ENCODE measurements at regions not wholly inside any gene's neighbourhood (a gene's known extent, or its start where the extent isn't known, plus 50 kb on each side); places are given as distances from the start of the nearest gene placed in this dataset.

DNA sequence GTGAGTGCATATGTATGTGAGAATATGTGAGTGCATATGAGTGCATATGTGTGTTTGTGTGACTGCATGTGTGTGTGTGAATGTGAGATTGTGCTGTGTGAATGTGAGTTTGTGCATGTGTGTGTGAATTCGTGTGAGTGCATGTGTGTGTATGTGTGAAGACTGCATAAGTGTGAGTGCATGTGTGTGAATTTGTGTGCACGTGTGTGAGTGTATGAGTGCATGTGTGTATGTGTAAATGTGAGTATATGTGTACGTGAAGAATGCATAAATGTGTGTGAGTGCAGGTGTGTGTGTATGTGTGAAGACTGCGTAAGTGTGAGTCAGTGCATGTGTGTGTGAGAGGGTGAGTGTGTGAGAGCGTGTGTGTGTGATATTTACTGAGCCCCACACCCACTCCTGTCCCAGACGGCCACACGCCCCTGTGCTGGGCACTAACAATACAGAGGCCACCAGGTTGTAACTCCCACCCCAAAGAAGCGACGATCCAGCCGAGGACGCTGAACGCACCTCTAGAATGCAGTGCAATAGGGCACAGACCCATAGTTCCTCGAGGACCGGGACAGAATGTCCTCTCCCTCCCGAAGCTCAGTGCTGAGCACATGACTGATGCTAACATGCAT, 97.8 kb downstream of the C16orf95 start:
- DNase-seq, result no peak

DNA sequence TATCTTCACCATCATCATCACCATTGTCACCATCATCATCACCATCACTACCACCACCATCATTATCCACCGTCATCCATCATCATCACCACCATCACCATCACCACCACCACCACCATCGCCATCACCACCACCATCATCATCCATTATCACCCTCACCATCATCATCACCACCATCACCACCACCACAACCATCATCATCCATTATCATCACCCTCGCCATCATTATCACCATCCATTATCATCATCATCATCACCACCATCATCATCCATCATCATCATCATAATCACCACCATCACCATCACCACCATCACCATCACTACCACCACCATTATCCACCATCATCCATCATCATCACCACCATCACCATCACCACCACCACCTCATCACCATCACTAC, 95.6 kb downstream of the C16orf95 start:
- DNase-seq, result no peak

DNA sequence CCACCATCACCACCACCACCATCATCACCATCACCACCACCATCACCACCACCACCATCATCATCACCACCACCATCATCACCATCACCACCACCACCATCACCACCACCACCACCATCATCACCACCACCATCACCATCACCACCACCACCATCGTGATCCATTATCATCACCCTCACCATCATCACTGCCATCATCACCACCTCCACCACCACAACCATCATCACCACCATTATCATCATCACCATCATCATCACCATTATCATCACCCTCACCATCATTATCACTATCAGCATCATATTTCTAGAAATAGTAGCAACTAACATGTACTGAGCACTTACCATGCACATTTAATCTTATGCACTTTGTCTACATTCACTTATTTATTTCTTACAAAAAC, 94.9 kb downstream of the C16orf95 start:
- DNase-seq, result no peak

DNA sequence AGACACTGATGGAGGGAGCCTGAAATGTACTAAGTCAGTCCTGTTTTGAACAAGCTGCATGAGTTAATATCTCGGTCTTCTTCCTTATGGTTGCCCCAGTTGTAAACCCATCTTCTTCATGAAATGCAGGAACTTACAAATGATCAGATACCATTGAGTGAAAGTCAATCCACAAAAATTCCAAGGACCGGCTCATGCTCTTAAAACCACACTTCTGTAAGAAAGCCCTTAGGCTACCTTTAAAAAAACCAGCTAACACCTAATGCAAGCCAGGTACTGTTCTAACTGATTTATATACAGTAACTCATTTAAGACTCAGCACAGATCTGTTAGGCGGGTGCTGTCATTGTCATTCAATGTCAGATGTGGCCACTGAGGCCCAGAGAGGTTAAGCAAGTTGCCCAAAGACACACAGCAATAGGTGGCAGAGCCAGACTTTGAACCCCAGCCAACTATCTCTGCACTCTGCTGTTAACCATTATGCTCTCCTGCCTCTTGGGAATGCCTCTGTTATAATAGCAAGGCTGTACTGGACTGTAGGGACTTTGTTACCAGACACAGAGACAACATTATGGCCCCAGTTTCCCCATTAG, 93.4 kb downstream of the C16orf95 start:
- no peak for DNase-seq

DNA sequence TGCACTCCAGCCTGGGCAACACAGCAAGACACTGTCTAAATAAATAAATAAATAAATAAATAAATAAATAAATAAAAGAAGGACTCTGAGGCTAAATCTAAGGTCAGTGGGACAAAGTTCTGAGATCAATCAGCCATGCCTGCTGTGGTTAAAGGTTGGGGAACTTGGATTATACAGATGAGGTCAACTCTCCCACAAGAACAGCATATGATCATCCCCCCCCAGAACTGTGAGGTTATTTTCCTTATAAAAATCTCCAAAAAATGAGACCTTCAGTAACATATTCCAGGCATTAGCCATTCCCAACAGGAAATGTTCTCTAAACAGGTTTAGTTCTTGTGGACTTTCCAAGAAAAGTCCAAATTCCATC, 90.3 kb downstream of the C16orf95 start:
- DNase-seq, result no peak

DNA sequence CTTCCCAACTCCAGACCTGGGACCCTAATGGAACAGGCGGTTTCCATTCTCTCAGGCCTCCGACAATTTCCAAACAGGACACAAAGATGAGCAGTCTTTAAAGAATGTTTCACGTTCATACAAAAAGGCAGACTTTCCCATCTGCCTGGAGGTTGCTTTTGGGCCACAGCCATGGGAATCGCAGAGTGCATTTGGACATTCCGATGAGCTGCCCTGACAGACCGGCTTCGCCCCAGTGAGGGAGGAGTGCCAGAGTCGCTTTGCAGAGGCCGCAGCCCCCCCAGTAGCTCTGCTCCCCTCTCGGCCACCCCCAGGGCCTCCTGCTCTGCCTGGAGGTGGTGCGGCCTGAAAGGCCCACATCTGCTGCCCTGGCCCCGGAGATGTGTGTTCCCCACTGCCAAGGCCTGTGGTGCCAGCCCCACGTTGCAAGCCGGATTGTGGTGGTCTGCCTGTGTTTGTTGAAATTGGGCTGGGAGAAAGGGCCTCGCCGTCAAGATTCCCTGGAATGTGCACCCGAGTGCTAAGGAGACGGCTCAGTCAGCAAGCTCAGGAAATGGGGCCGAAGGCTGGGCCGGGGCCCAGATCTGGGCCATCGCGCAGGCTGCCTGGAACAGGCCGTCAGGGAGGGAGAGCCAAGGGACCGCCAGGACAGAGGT, 89.8 kb downstream of the C16orf95 start:
- no peak for DNase-seq

DNA sequence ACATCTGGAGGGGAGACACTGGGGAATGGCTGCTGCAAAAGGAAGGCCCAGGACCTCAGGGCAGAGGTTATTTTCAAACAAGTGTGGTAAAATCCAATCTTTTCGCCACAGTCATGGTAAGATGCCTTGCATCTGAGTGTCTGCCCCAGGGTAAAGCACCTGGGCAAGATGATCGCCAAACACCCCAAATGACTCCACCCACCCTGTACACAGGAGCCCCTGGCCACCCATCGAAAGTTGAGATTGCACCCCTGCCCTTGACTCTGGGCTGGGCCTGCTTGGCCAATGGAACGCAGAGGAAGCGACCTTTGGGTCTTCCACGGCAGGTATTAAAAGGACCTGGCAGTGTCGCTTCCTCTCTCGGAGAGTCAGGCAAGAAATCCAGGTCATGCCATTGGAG, 88.8 kb downstream of the C16orf95 start:
- no peak for DNase-seq

DNA sequence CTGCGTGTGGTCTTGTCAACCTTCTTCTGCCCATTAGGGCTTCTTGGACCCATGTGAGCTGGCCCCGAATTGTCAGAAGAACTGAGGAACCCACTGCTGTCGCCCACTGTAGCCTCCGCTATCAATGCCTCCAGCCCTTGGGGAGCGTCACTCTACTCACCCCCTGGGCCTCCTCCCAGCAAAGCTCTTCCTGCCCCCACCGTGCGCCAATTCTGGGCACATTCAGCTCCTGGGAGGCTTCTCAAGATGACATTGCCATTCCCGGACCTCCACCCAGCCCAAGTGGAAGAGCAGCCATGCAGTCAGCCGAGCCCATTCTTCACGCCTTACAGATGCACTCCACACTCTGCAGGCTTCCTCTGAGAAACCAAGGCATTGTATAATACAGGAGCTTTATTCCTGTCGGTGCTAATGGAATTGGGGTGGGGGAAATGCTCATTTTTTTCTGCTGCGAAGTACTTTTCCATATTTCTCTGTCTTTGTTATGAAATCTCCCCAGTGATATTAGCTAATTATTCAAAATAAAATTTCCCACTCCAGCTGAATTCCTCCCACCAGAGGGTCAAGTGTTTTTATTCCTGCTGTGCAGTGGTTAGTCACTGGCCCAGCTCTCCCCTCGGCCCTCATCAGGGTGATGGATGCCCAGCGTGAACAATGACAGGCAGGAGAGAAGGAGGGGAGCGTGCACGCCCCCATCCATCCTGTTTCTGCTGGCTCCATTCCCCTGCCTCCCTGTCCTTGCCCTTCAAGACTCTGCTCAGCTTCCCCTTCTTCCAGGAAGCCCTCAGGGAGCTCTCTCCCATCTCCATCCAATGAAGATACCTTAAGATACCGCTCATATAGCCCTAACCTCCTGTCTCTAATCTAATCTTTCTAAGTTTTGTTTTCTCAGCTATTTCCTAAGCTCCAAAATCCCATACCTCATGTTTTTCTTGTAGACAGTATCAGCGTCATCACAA, 87.7 kb downstream of the C16orf95 start:
- no peak for DNase-seq

DNA sequence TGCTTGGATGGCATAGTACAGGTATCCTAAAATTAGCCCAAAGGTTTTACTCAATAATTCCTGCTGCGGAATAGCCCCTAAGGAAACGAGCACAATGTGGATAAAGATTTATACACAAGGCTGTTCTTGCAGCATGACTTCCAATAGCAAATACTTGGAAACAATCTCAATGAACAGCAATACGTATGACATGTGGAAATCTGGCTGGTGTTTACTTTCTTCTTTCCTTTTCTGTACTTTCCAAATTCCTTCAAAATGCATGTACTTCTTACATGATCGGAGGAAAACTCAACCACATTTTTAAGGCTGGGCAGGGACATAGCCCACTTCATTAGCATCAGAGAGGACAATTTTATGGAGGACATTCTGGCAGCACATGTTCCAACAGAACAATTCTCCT, 86.6 kb downstream of the C16orf95 start:
- DNase-seq, result no peak

DNA sequence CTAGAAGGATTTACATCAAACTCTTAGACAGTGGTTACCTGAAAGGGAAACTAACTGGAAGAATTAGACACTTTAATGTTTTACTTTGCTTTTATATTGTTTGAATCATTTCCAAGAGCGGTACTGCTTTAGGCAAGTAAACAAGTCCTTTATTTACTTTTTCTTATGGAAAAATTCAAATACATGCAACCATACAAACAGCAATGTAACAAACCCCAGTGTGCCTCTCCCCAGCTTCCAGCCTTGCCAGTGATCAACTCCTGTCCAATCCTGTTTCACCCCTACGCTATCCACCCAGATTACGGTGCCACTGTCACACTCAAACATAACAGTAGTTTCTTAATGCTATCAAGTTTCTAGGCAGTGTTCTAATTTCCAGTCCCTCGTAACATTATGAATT, 85.9 kb downstream of the C16orf95 start:
- DNase-seq, result no peak

DNA sequence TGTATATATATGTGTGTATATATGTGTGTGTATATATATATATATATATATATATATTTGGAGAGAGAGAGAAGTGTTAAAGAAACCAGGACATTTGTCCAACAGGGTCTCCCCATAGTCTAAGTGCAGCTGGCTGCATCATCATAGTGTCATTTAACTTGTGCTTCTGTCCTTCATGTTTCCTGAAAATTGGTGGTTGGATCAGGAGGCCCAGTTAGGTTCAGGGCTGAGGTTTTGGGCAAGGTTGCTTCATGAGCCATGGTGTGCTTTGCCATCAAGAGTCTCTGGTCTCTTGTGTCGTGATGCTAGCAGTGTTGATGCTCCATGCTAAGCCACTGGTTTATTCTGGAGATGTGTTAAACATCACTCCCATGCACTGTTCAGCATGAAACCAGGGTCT, 85.3 kb downstream of the C16orf95 start:
- DNase-seq, result no peak

DNA sequence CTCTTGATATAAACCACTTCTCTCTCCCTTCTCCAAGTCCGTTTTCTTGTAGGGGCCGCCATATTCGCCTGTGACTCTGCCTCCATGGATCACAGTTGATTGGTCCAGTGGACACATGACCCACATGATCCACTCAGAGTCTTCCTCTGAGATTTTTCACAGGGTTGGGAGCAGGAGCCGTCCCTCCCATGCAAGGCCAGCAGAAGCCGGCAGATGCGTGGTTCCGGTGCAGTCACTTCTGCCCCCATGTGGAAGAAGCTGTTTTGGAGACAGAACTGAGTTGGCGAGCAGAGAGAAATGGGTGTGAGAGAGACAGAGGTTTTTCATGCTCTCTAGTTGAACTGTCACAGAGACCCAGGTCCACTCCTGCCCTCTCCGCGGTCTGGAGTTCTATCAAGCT, 83.3 kb downstream of the C16orf95 start:
- no peak for DNase-seq

DNA sequence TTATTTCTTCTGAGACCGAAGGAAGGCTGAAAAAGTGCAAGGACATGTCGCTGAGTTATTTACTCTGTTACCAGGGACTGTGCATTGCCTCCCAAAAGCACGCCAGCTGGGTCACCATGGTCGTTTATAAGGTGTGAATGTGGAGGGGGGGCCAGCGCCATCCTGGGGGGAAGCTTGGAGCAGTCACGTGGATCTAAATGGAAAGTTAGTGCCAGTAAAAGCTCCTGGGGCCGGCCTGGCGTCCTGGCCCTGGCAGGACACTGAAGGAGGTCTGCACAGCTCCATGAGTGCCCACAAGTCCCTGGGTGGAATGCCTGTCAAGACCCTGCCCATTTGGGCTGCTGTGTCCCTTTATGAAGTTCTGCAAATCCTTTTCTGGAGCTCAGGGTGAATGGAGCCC, 82.6 kb downstream of the C16orf95 start:
- no peak for DNase-seq

DNA sequence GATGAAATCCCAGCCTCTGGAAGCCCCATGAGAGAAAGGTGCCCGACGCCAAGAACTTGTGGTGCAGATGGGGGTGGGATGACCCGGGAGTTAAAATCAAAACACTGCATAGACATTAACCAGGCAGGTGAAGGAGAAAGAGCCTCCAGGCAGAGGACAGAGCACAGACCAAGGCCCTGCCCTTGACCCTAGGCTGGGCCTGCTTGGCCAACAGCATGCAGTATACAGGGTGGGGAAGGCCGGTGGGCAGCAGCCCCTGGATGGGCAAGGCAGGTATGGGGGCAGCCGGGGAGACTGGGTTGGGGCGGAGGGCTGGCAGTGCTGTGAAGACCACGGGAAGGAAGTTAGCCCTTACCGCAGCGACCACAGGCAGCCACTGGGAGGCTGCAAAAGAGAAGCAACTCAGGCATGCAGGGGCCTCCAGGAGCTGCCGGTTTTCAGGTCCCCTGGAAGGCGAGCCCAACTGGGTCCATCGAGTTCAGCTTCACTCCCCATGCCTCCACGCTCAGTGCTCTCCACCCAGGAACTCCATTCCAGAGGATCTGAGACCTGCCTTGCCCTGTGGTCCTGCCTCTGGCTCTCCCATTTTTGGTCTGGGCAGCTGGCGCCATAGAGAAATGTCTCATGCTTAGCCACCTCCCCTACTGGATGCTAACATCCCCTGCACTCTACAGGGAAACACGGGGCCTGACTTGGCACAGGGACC, 81.2 kb downstream of the C16orf95 start:
- no peak for DNase-seq

DNA sequence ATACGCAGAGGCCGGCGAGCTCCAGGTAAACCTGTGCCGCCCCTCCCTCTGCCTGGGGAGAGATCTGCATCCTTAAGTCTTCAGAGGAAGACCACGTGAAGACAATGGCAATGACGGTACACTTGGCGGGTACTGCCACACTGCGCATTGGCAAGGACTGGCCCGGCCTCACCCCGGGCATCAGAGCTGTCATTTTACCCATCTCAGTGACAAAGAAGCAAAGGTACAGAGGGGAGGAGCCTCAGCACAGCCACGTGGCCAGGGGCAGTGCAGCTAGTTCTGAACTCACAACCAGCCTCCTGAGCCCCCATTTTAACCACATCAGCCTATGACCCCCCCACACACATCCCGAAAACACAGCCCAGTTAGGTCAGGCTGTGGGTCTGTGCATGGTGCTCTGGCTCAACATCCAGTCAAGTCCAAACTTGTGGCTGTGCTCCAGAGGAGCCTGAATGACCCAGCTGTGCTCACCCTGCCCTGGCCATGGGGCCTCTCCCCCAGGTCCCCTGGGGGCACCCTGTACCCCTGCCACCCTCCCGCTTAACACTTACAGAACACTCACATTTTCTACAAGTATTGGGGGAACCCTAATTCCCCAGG, 80.6 kb downstream of the C16orf95 start:
- no peak for DNase-seq

DNA sequence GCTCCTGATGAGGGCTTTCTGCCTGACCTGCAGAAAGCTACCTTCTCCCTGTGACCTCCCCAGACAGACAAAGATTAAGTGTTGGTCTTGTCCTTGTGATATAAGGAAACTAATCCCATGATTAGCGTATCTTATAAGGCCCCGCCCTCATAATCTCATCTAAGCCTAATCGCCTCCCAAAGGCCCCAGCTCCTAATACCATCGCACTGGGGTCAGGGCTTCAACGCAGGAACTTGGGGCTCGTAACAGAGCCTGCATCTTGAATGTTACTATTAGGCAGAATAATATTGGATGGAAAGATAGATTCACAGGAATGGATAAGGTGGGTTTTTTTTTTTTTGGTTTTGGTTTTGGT, 78.9 kb downstream of the C16orf95 start:
- no peak for DNase-seq

DNA sequence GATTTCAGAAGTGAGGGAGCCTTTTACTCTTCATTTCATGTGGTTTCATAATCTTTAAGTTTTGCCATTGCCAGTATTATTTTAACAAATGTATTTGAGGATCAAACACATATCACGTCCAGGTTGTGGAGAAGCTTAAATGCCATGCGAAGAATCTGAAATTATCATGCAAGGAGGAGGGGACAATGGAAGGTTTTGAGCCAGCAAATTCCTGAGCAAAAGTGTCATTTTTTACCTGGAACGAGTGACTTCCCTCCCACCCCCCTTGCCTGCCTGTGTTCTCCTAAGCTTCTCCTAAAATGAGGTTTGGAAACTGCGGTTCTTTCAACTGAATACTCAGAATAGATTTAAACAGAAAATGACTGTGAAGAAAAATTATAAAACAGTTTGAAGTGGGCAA, 77.6 kb downstream of the C16orf95 start:
- DNase-seq, result no peak

DNA sequence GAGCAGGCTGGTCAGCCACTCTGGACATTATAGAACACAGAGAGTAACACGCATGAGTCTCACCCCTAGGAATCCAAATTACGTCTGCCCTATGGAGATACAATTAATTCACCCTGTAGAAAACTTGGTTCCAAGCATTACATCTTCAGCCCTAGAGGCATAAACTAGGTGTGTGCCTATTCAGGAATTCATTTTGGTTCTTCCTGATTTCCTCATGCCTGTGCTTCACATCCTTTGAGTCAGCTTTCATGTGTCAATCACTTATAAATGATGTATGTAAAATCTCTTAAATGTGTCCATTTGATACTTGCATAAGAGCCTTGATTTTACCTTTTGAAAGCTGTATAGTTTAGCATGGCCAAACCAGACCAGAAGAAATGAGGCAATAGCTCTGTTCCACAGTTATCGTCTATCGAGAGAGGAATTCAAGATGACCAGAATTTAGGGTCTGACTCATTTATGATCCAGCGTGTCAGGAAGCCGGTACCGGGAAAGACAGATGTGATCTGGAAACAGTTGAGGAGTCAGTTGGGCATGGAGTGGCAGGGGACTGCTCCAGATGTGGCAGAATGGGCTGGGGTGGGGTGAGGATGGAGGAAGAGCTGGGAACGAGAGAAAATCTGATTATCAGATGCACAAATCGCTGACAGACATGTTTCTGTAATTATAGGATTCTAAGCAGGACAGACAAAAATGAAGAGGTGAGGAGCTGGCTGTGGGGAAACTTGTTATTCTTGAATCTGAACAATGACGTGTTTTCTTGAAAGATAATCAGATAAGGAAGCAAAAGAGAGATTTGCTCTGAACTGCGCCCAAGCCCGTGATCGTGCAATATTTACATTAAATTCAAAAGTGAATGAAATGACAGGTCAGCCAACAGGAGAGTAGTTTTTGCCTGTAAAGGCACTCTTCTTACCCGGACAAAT, 76.7 kb downstream of the C16orf95 start:
- DNase-seq, result no peak

DNA sequence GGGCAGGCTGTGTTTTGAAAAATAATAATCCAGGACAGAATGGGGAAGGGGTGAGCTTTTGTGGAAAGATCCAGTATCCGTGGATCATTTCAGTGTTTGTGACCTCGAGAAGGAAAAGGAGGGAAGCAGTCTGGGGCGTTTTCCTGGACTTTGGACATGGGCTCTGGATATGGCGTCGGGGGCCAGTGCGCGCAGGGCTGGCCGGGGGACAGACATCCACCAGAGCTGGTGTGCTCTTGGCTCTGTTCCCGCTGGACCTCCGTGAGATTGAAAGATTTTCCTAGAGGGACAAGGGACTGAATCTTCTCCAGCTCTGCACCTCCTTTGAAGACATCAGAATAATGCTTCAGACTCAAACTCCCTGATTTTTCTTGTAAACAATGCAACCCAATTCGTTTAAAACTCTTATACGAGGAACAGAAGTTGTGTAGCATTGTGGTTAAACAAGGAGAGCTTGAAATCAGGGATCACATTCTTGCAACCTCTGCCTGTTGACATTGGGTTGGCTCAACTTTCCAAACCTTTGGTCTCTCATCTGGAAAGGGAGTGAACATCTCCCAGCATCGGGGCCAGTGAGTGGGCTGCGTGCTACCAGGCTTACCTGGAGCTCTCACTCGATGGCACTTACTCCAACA, 75.9 kb downstream of the C16orf95 start:
- DNase-seq, result no peak

DNA sequence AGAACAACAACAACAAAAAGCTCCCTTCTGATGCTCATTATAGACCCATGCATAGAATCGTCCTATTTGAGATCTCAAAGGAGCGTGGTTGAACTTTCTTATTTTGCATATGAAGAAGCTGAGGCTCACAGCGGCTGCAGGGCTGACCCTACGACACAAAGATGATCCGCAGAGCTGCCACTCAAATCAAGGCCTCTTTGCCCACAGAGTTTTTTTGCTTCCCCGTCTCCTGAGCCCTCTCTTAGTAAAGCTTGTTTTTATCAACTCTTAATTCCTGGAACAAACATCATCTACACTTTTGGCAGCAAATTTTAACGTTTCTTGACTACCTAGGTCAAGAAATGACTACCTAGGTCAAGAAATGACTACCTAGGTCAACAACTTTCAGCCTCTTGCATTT, 73.7 kb downstream of the C16orf95 start:
- no peak for DNase-seq

DNA sequence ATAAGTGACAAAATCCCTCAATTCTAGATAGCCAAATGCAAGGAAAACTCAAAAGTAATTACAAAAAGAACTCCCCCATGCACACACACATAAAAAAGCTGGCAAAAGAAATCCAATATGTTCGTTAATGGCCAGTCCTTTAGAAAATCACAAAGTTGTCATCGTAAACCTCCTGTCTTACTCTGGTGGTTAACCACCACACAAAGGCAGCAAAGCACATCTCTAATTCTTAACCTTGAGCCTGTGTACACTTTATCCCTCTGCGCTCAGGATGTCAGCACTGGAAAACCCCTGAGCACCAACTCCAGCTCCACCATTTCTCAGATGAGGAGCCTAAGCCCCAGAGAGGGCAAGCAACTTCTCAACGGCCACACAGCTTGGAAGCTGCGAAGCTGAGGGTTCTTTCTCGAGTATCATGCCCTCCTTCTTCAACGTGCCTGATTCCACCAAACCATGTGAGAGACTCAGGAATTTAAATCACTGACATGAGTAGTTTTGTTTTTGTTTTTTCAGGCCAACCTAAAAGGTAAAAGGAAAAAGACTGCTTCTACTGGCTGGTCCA, 72.5 kb downstream of the C16orf95 start:
- no peak for DNase-seq

All from amniotic stem cell (primary cell).